ENCODE measurements at regions not wholly inside any gene's neighbourhood (a gene's known extent, or its start where the extent isn't known, plus 50 kb on each side); places are given as distances from the start of the nearest gene placed in this dataset.
"Not testable (repeated sequence)": the region's sequence is repeated elsewhere in the genome, so short reads cannot be mapped to it uniquely, and the experiment has no call there.

DNA sequence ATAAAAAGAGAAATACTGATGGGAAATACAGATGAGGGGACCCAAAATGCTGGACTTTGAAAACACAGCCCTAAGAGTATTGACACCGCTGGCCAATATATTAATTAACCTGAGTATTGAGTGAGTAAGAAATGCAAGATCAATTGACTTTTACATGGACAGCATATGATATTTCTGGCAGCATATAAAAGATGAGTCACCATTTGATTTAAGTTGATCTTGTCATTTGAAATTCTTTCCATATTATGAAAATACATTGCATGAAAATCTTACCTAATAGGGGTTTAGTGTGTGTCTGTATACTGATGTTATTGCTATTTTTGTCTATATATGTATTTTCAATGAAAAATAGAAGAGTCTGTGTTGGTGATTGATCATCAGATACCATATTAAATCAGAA is 619.6 kb downstream of the KCTD12 start:
- DNase-seq, result no peak

- DNase-seq, result no peak
Measured at GRCh38 chr13:76250211-76250610, 614.1 kb downstream of the LMO7 start.

GRCh38 chr13:76245920-76246319 is 609.8 kb downstream of the LMO7 start:
- DNase-seq, result no peak

DNA sequence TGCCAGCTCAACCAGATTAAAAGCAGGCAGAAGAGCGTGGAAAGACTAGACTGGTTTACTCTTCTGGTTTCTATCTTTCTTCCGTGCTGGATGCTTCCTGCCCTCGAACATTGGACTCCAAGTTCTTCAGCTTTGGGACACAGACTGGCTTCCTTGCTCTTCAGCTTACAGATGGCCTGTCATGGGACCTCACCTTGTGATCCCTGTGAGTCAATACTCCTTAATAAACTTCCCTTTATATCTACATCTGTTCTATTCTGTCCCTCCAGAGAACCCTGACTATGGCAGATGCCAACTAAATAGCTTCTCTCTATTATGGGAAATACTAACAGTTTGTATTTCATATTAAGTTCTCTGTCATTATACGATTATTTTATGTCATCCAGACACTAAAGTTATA is 609.1 kb downstream of the LMO7 start:
- no peak for DNase-seq

DNA sequence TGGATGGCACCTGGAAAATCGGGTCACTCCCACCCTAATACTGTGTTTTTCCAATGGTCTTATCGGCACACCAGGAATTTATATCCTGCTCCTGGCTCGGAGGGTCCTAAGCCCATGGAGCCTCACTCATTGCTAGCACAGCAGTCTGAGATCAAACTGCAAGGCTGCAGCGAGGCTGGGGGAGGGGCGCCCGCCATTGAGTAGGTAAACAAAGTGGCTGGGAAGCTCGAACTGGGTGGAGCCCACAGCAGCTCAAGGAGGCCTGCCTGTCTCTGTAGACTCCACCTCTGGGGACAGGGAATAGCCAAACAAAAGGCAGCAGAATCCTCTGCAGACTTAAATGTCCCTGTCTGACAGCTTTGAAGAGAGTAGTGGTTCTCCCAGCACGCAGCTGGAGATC is 607.0 kb downstream of the LMO7 start:
- DNase-seq, result not testable (repeated sequence)

DNA sequence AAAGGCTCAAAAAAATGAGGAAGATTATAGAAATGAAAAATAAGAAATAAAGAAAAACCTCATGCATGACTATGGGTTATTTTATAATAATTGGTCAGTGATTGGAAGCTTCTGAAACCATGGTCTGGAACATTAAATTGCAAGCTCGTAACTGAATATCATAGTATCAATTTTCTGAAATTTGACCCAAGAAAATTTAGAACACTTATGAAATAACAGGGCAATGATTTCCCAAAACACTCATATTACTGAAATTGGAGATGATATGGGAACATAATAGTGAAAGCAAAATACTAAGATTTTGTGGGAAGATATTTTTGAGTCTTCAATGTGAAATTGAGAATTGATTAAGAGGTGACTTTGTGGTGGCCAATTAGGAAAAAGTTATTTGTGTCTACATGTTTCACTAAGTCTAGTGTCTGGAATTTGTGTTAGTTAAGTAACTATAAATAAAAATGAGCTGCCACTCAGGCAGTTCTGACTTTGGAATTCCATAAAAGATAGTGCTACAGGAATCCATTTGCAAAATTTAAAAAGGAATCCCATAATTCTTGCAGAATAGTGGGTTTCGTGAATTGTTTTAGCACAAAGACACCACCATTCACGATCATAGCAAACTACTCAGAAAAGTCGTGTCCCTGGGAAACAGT is 603.0 kb downstream of the LMO7 start:
- DNase-seq, result no peak

GRCh38 chr13:76231522-76232167 is 595.5 kb downstream of the LMO7 start:
- no peak for DNase-seq

- no peak for DNase-seq
Measured at GRCh38 chr13:76229281-76229680, 593.2 kb downstream of the LMO7 start.

DNA sequence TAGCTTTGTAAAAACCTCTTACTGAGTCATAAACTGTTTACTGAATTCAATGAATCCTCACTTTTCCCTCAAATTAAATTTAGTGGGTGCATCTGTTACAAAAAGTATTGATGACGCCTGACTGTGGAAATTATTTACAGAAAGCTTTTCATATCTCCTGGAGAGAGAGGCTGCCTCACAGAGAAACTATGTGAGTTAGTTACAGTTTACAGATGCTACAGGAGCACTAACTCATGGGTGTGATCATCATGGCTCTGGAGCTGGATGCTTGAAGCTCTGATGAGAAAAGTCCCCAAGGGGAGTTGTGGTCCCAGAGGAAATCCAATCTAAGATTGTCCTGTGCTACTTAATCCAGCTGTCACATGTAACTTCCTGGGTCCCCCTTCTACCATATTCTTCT is 590.8 kb downstream of the LMO7 start:
- DNase-seq, result no peak

DNA sequence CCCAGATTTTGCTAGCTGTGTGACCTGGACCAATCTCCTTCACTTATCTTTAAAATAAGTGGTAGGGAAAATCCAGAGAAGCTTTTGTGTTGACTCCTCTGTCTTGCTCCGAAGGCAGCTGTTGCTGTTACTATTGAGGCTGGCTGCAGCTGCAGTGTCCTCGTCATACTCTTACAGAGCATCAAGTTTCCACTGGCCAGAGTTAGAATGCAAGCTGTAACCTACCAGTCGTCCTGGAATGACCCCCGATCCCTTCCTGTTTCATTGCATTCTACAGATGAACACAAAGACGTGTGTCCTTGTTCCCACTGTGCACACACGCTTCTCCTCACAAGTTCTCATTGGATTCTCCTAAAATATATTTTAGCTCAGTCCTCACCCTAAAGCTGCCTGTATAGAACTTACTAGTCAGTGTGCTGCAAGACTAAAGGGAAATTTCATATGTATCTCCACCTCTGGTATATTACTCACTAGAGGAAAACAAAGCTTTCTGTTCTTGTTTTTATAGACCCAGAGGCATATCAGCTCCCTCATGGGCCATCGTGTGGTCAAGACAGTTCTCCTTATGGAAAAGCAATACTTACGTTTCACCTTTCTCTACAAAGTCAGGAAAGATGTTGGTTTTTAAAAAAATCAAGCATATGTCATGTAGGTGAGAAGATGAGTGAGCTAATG is 589.8 kb downstream of the LMO7 start:
- no peak for DNase-seq

- DNase-seq, result no peak
Measured at GRCh38 chr13:76223999-76224398, 587.9 kb downstream of the LMO7 start.

DNA sequence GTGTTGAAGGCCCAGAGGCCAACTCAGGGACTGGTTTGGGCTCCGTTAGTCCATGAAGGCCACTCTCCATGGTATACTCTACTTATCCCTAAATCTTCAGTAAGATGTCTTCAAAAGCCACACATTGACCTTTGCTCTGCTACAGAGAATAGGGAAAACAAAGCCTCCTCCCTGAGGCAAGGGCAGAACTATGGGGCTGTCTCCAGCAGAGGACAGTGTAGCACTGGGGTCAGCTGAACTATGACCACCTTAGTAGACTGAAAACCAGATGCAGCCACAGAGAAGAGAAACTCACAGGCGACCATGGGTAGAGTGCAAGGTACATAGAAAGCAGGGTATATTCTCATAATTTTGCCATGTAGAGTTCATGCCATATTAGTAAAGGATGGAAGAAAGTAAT is 587.4 kb downstream of the LMO7 start:
- DNase-seq, result no peak

GRCh38 chr13:76222511-76222910 is 586.4 kb downstream of the LMO7 start:
- DNase-seq, result no peak

- no peak for DNase-seq
Measured at GRCh38 chr13:76216729-76217128, 580.6 kb downstream of the LMO7 start.

GRCh38 chr13:76214001-76214400 is 577.9 kb downstream of the LMO7 start:
- no peak for DNase-seq

DNA sequence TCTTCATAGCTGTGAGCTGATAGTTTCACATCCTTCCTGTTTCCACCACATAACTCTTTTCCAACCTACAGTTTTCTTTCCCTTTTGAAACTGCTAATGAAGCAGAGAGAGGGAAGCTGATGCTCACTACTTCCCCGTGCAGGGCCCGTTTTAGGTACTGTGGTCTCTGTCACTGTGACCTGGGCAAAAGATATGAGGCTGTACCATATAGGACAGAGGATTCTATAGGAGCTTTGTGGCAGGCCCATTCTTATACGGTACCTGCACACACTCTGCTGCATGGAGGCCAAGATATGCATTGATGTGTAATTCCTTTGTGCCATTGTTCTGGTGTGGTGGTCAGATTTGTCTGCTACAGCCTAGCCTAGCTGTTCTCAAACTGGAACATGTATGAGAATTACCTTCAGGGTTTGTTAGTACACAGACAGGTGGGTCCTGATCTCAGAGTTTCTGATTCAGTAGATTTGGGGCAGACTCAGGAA is 577.3 kb downstream of the LMO7 start:
- DNase-seq, result no peak

GRCh38 chr13:76210262-76210661 is 574.1 kb downstream of the LMO7 start:
- no peak for DNase-seq

GRCh38 chr13:76198568-76199163 is 562.5 kb downstream of the LMO7 start:
- DNase-seq, result no peak

GRCh38 chr13:76189882-76190519 is 553.9 kb downstream of the LMO7 start:
- no peak for DNase-seq

- DNase-seq, result no peak
Measured at GRCh38 chr13:76175961-76176725, 540.0 kb downstream of the LMO7 start.

- no peak for DNase-seq
Measured at GRCh38 chr13:76168661-76169060, 532.5 kb downstream of the LMO7 start.

DNA sequence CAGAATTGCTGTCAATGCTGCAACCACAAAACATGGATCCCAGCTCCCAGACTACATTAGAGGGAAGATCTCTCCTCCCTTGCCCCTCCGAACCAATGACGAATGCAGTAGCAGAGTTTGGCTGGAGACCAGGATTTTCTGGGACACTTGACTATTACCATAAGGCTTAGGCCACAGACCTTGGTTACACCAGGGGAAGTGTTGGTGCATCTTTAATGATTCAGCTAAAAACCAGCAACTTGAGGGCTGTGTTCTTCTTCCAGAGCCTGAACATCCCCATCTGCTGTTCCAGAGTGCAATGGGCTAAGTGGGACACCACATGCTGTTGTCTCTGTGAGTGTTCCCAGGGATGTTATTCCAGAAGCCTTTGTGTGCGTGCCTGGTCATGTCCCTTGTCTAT is 528.2 kb downstream of the LMO7 start:
- DNase-seq, result no peak

- no peak for DNase-seq
Measured at GRCh38 chr13:76163761-76164160, 527.6 kb downstream of the LMO7 start.
